Activated naive CD8-positive, alpha-beta T cell treated with anti-CD3 and anti-CD28 coated beads, Interleukin-2, amount 10 ng/mL, durations not matched to agents 7 days and 5 days (primary cell): ENCODE measurements at regions not wholly inside any gene's neighbourhood (a gene's known extent, or its start where the extent isn't known, plus 50 kb on each side); places are given as distances from the start of the nearest gene placed in this dataset.

Source experiments
- ATAC-seq: fragments of 150-1000 bp; cut with Tn5 transposase; one replicate; pipeline ENCODE4 v1.10.0; 2021; ENCODE audit warnings: low read depth, moderate library complexity
- POLR2A ChIA-PET: fragments of 350-600 bp; sonication (Branson Sonifier 250); formaldehyde crosslinking; loops from one replicate; lab custom pipeline; 2021; ENCODE audit warnings: antibody characterized with exemption; lab: Charles Lee
- DNase-seq: peaks from one replicate; pipeline ENCODE4 v3.0.0; 2021
- H3K27ac Mint-ChIP-seq: one replicate; pipeline ENCODE4 v1.8.0; 2022; ENCODE audit warnings: mild to moderate bottlenecking, mixed read lengths
- H3K27me3 Mint-ChIP-seq: one replicate; pipeline ENCODE4 v1.8.0; 2022; ENCODE audit warnings: mild to moderate bottlenecking, moderate library complexity, mixed read lengths
- H3K36me3 Mint-ChIP-seq: one replicate; pipeline ENCODE4 v1.8.0; 2021; ENCODE audit warnings: mild to moderate bottlenecking, mixed read lengths
- H3K4me1 Mint-ChIP-seq: one replicate; pipeline ENCODE4 v1.8.0; 2021; ENCODE audit warnings: mixed read lengths
- H3K4me3 Mint-ChIP-seq: one replicate; pipeline ENCODE4 v1.8.0; 2022; ENCODE audit warnings: mild to moderate bottlenecking, moderate library complexity, mixed read lengths
- H3K9me3 Mint-ChIP-seq: one replicate; pipeline ENCODE4 v1.8.0; 2021; ENCODE audit warnings: mixed read lengths

GRCh38 chr2:51619961-51620360, 588.0 kb upstream of the NRXN1 start:
- peaks cover 19% of the 10 kb centered on the region for H3K9me3 Mint-ChIP-seq
- ATAC-seq (no peak), DNase-seq (no peak)
- POLR2A ChIA-PET: no interaction called here
- no peaks in the 10 kb centered on the region for H3K36me3 Mint-ChIP-seq
- no peaks in the 10 kb centered on the region for H3K27me3 Mint-ChIP-seq
- H3K27ac Mint-ChIP-seq: no peak overlapping the region
- H3K4me3 Mint-ChIP-seq: no peak overlapping the region
- H3K4me1 Mint-ChIP-seq: no peaks in the 10 kb centered on the region

- Mint-ChIP-seq H3K4me3 (no peak overlapping the region), H3K9me3 (peaks cover 5% of the 10 kb centered on the region), H3K27me3 (no peaks in the 10 kb centered on the region), H3K36me3 (no peaks in the 10 kb centered on the region), H3K4me1 (no peaks in the 10 kb centered on the region), H3K27ac (no peak overlapping the region)
- POLR2A ChIA-PET: no interaction called here
- DNase-seq (no peak), ATAC-seq (no peak)
Measured at GRCh38 chr2:51612387-51612786, 580.5 kb upstream of the NRXN1 start.

- no peak overlapping the region for H3K4me3 Mint-ChIP-seq
- H3K36me3 Mint-ChIP-seq: no peaks in the 10 kb centered on the region
- POLR2A ChIA-PET: no interaction called here
- no peaks in the 10 kb centered on the region for H3K4me1 Mint-ChIP-seq
- DNase-seq (no peak), ATAC-seq (no peak)
- peaks cover 11% of the 10 kb centered on the region for H3K9me3 Mint-ChIP-seq
- H3K27me3 Mint-ChIP-seq: no peaks in the 10 kb centered on the region
- H3K27ac Mint-ChIP-seq: no peak overlapping the region
Measured at GRCh38 chr2:51601706-51602105, 569.8 kb upstream of the NRXN1 start.

- H3K27ac Mint-ChIP-seq: no peak overlapping the region
- H3K27me3 Mint-ChIP-seq: no peaks in the 10 kb centered on the region
- no peak for DNase-seq
- peaks cover 9% of the 10 kb centered on the region for H3K9me3 Mint-ChIP-seq
- H3K4me3 Mint-ChIP-seq: no peak overlapping the region
- H3K36me3 Mint-ChIP-seq: no peaks in the 10 kb centered on the region
- ATAC-seq: no peak
- POLR2A ChIA-PET: no interaction called here
- no peaks in the 10 kb centered on the region for H3K4me1 Mint-ChIP-seq
Measured at GRCh38 chr2:51597086-51597485, 565.2 kb upstream of the NRXN1 start.

GRCh38 chr2:51595836-51596235, 563.9 kb upstream of the NRXN1 start:
- no peaks in the 10 kb centered on the region for H3K4me1 Mint-ChIP-seq
- H3K27ac Mint-ChIP-seq: no peak overlapping the region
- no peak for DNase-seq
- peaks cover 7% of the 10 kb centered on the region for H3K9me3 Mint-ChIP-seq
- no peaks in the 10 kb centered on the region for H3K27me3 Mint-ChIP-seq
- no peak overlapping the region for H3K4me3 Mint-ChIP-seq
- no peaks in the 10 kb centered on the region for H3K36me3 Mint-ChIP-seq
- no peak for ATAC-seq
- POLR2A ChIA-PET: no interaction called here

- no peak for ATAC-seq
- Mint-ChIP-seq H3K4me3 (no peak overlapping the region), H3K4me1 (no peaks in the 10 kb centered on the region), H3K27me3 (no peaks in the 10 kb centered on the region), H3K36me3 (no peaks in the 10 kb centered on the region), H3K27ac (no peak overlapping the region), H3K9me3 (peaks cover 9% of the 10 kb centered on the region)
- no peak for DNase-seq
- POLR2A ChIA-PET: no interaction called here
Measured at GRCh38 chr2:51581636-51582267, 549.8 kb upstream of the NRXN1 start.

- H3K4me1 Mint-ChIP-seq: no peaks in the 10 kb centered on the region
- no peak for DNase-seq
- H3K27ac Mint-ChIP-seq: no peak overlapping the region
- POLR2A ChIA-PET: no interaction called here
- H3K36me3 Mint-ChIP-seq: no peaks in the 10 kb centered on the region
- no peaks in the 10 kb centered on the region for H3K27me3 Mint-ChIP-seq
- H3K4me3 Mint-ChIP-seq: no peak overlapping the region
- H3K9me3 Mint-ChIP-seq: peaks cover 5% of the 10 kb centered on the region
- ATAC-seq: no peak
Measured at GRCh38 chr2:51579412-51579811, 547.5 kb upstream of the NRXN1 start.

- H3K4me1 Mint-ChIP-seq: no peaks in the 10 kb centered on the region
- no peak for DNase-seq
- POLR2A ChIA-PET: no interaction called here
- no peak for ATAC-seq
- no peaks in the 10 kb centered on the region for H3K27me3 Mint-ChIP-seq
- H3K4me3 Mint-ChIP-seq: no peak overlapping the region
- peaks cover 4% of the 10 kb centered on the region for H3K9me3 Mint-ChIP-seq
- H3K27ac Mint-ChIP-seq: no peak overlapping the region
- H3K36me3 Mint-ChIP-seq: no peaks in the 10 kb centered on the region
Measured at GRCh38 chr2:51575181-51575580, 543.2 kb upstream of the NRXN1 start.

- ATAC-seq (no peak), DNase-seq (no peak)
- H3K36me3 Mint-ChIP-seq: no peaks in the 10 kb centered on the region
- H3K9me3 Mint-ChIP-seq: no peaks in the 10 kb centered on the region
- H3K27me3 Mint-ChIP-seq: no peaks in the 10 kb centered on the region
- no peak overlapping the region for H3K27ac Mint-ChIP-seq
- no peaks in the 10 kb centered on the region for H3K4me1 Mint-ChIP-seq
- H3K4me3 Mint-ChIP-seq: no peak overlapping the region
- POLR2A ChIA-PET: no interaction called here
Measured at GRCh38 chr2:51559026-51559425, 527.1 kb upstream of the NRXN1 start.

- POLR2A ChIA-PET: no interaction called here
- DNase-seq: no peak
- peaks cover 3% of the 10 kb centered on the region for H3K9me3 Mint-ChIP-seq
Measured at GRCh38 chr2:51553476-51553875, 521.5 kb upstream of the NRXN1 start.

GRCh38 chr2:51535763-51536162, 503.8 kb upstream of the NRXN1 start:
- Mint-ChIP-seq H3K36me3 (no peaks in the 10 kb centered on the region), H3K4me1 (no peaks in the 10 kb centered on the region), H3K4me3 (no peak overlapping the region), H3K27me3 (no peaks in the 10 kb centered on the region), H3K9me3 (peaks cover 6% of the 10 kb centered on the region), H3K27ac (no peak overlapping the region)
- DNase-seq: no peak
- no peak for ATAC-seq
- POLR2A ChIA-PET: no interaction called here

More at GRCh38 chr2:51553476-51553875, 521.5 kb upstream of the NRXN1 start:
- Mint-ChIP-seq H3K27ac (no peak overlapping the region), H3K4me1 (no peaks in the 10 kb centered on the region), H3K27me3 (no peaks in the 10 kb centered on the region), H3K4me3 (no peak overlapping the region), H3K36me3 (no peaks in the 10 kb centered on the region)
- ATAC-seq: no peak

GRCh38 chr2:51534166-51534565, 502.2 kb upstream of the NRXN1 start:
- Mint-ChIP-seq H3K9me3 (peaks cover 6% of the 10 kb centered on the region), H3K4me3 (no peak overlapping the region)
- POLR2A ChIA-PET: no interaction called here

GRCh38 chr2:51528156-51528555, 496.2 kb upstream of the NRXN1 start:
- POLR2A ChIA-PET: no interaction called here
- Mint-ChIP-seq H3K36me3 (no peaks in the 10 kb centered on the region), H3K27me3 (no peaks in the 10 kb centered on the region)

More at GRCh38 chr2:51534166-51534565, 502.2 kb upstream of the NRXN1 start:
- no peak for DNase-seq
- H3K36me3 Mint-ChIP-seq: no peaks in the 10 kb centered on the region
- H3K27me3 Mint-ChIP-seq: no peaks in the 10 kb centered on the region
- no peak overlapping the region for H3K27ac Mint-ChIP-seq
- no peak for ATAC-seq
- no peaks in the 10 kb centered on the region for H3K4me1 Mint-ChIP-seq

GRCh38 chr2:51526766-51527165, 494.8 kb upstream of the NRXN1 start:
- no peaks in the 10 kb centered on the region for H3K4me1 Mint-ChIP-seq
- no peak for ATAC-seq
- no peak for DNase-seq
- H3K4me3 Mint-ChIP-seq: no peak overlapping the region
- no peaks in the 10 kb centered on the region for H3K36me3 Mint-ChIP-seq
- H3K27me3 Mint-ChIP-seq: no peaks in the 10 kb centered on the region
- H3K9me3 Mint-ChIP-seq: peaks cover 4% of the 10 kb centered on the region
- POLR2A ChIA-PET: no interaction called here
- no peak overlapping the region for H3K27ac Mint-ChIP-seq

More at GRCh38 chr2:51528156-51528555, 496.2 kb upstream of the NRXN1 start:
- Mint-ChIP-seq H3K9me3 (peaks cover 4% of the 10 kb centered on the region), H3K27ac (no peak overlapping the region), H3K4me1 (no peaks in the 10 kb centered on the region), H3K4me3 (no peak overlapping the region)
- DNase-seq: no peak
- ATAC-seq: no peak

- H3K4me3 Mint-ChIP-seq: no peak overlapping the region
- no peaks in the 10 kb centered on the region for H3K4me1 Mint-ChIP-seq
- peaks cover 5% of the 10 kb centered on the region for H3K9me3 Mint-ChIP-seq
- ATAC-seq: no peak
- no peak for DNase-seq
- POLR2A ChIA-PET: no interaction called here
- H3K27ac Mint-ChIP-seq: no peak overlapping the region
- no peaks in the 10 kb centered on the region for H3K36me3 Mint-ChIP-seq
- no peaks in the 10 kb centered on the region for H3K27me3 Mint-ChIP-seq
Measured at GRCh38 chr2:51516667-51517066, 484.7 kb upstream of the NRXN1 start.
